ENCODE measurements at regions not wholly inside any gene's neighbourhood (a gene's known extent, or its start where the extent isn't known, plus 50 kb on each side); places are given as distances from the start of the nearest gene placed in this dataset.
"Not testable (repeated sequence)": the region's sequence is repeated elsewhere in the genome, so short reads cannot be mapped to it uniquely, and the experiment has no call there.

DNA sequence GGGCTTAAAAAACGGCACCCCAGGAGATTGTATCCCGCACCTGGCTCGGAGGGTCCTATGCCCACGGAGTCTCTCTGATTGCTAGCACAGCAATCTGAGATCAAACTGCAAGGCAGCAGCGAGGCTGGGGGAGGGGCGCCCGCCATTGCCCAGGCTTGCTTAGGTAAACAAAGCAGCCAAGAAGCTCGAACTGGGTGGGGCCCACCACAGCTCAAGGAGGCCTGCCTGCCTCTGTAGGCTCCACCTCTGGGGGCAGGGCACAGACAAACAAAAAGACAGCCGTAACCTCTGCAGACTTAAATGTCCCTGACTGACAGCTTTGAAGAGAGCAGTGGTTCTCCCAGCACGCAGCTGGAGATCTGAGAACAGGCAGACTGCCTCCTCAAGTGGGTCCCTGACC is 601.5 kb upstream of the TBX3 start:
- not testable (repeated sequence) for TF ChIP-seq SP1 (IDR thresholded peaks at IDR 0.05); RXRA (IDR thresholded peaks at IDR 0.05); GABPA (IDR thresholded peaks at IDR 0.05 in 1 of 2, conservative IDR thresholded peaks at IDR 0.05 in 1 of 2); NR2F2 (IDR thresholded peaks at IDR 0.05); HNF4A (conservative IDR thresholded peaks at IDR 0.05)
- TF ChIP-seq, protein P1, sequence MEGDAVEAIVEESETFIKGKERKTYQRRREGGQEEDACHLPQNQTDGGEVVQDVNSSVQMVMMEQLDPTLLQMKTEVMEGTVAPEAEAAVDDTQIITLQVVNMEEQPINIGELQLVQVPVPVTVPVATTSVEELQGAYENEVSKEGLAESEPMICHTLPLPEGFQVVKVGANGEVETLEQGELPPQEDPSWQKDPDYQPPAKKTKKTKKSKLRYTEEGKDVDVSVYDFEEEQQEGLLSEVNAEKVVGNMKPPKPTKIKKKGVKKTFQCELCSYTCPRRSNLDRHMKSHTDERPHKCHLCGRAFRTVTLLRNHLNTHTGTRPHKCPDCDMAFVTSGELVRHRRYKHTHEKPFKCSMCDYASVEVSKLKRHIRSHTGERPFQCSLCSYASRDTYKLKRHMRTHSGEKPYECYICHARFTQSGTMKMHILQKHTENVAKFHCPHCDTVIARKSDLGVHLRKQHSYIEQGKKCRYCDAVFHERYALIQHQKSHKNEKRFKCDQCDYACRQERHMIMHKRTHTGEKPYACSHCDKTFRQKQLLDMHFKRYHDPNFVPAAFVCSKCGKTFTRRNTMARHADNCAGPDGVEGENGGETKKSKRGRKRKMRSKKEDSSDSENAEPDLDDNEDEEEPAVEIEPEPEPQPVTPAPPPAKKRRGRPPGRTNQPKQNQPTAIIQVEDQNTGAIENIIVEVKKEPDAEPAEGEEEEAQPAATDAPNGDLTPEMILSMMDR (IDR thresholded peaks at IDR 0.05; ENCODE audit: low read depth, low read length, missing input control): not testable (repeated sequence)
- TF ChIP-seq, protein P2, sequence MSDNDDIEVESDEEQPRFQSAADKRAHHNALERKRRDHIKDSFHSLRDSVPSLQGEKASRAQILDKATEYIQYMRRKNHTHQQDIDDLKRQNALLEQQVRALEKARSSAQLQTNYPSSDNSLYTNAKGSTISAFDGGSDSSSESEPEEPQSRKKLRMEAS (IDR thresholded peaks at IDR 0.05): not testable (repeated sequence)

Measured in liver (tissue), 3 donors.